Lung (tissue), 11 donors: ENCODE measurements at regions not wholly inside any gene's neighbourhood (a gene's known extent, or its start where the extent isn't known, plus 50 kb on each side); places are given as distances from the start of the nearest gene placed in this dataset.

Experiments
- ATAC-seq: fragments of 200-7000 bp; cut with Tn5 transposase; one replicate; pipeline ENCODE4 v1.9.1; 2020; ENCODE audit warnings: moderate number of reproducible peaks; ENCODE audit not compliant: insufficient read depth, low FRiP score
- DNase-seq, 3 donors: peaks; one replicate each; pipeline ENCODE4 v3.0.0-alpha.2; 2013 to 2017
- H3K27ac ChIP-seq, 2 donors: one replicate each; pipeline ENCODE4 v1.5.1; 2013; ENCODE audit warnings: mild to moderate bottlenecking in 2 of 2, moderate library complexity in 2 of 2, control low read depth in 1 of 2, inconsistent platforms in 1 of 2, low read depth in 1 of 2, low read length in 1 of 2
- H3K27me3 ChIP-seq, 3 donors: one replicate each; pipeline ENCODE4 v1.5.1; 2013; ENCODE audit warnings: low read length in 2 of 3; ENCODE audit not compliant: control insufficient read depth in 3 of 3, insufficient read depth in 3 of 3
- H3K36me3 ChIP-seq, 4 donors: one replicate each; pipeline ENCODE4 v1.5.1; 2013; ENCODE audit warnings: low read length in 4 of 4, mild to moderate bottlenecking in 1 of 4, moderate library complexity in 1 of 4; ENCODE audit not compliant: control insufficient read depth in 4 of 4, insufficient read depth in 4 of 4
- H3K4me1 ChIP-seq, 5 donors: one replicate each; pipeline ENCODE4 v1.5.1; 2013; ENCODE audit warnings: low read length in 5 of 5, mild to moderate bottlenecking in 2 of 5, moderate library complexity in 1 of 5; ENCODE audit not compliant: control insufficient read depth in 5 of 5, insufficient read depth in 5 of 5
- H3K4me3 ChIP-seq: one replicate; pipeline ENCODE4 v1.5.1; 2013; ENCODE audit warnings: mild to moderate bottlenecking, control low read depth, moderate library complexity
- H3K9ac ChIP-seq, 2 donors: one replicate each; pipeline ENCODE4 v1.5.1; 2013; ENCODE audit warnings: low read length in 2 of 2, control low read depth in 1 of 2; ENCODE audit not compliant: insufficient read depth in 1 of 2
- H3K9me3 ChIP-seq, 4 donors: one replicate each; pipeline ENCODE4 v1.5.1; 2013; ENCODE audit warnings: low read length in 3 of 4, mild to moderate bottlenecking in 1 of 4, moderate library complexity in 1 of 4; ENCODE audit not compliant: control insufficient read depth in 4 of 4, insufficient read depth in 3 of 4
- WGBS, 2 donors: extraction: QIAGEN DNeasy Blood & Tissue Kit; methylation state at CpG; one replicate each; pipeline ENCODE4 v1.1.7; 2013; 5-methylcytosine and 5-hydroxymethylcytosine counted together
- TF ChIP-seq, protein P1 (sequence below): IDR thresholded peaks from 2 replicates; pipeline ENCODE4 v1.5.1; 2012; ENCODE audit warnings: mild to moderate bottlenecking; ENCODE audit errors: control extremely low read depth, extremely low read depth
- donor health status: control.
- donor health status: control.
- donor health status: Bipolar disorder and iron deficiency.
- donor health status: healthy.
- donor health status: DM: yes; HTN: yes; CAD: no.

DNA sequence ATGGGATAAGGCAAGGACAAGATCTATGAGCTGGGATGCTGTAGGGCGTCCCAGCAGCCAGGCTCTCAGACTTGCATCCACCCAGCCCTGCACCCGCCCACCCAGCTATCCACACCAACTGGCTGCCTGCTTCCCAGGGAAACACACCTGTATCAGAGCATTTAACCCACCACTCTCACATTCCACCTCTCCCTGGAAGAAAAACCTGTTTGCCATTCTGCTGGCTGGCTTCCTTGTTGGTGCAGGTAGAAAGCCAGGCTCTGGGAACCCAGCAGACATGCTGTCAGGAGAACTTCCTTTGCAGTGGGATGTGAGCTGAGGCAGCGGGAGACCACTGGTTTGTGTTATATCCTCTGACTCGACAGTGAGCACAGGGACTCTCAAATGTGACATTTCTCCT is 67.0 kb downstream of the FAM241B start:
- ATAC-seq, result no peak
- H3K27me3 ChIP-seq, result no peaks in the 10 kb centered on the region
- no peaks in the 10 kb centered on the region for H3K36me3 ChIP-seq
- TF ChIP-seq, protein P1, sequence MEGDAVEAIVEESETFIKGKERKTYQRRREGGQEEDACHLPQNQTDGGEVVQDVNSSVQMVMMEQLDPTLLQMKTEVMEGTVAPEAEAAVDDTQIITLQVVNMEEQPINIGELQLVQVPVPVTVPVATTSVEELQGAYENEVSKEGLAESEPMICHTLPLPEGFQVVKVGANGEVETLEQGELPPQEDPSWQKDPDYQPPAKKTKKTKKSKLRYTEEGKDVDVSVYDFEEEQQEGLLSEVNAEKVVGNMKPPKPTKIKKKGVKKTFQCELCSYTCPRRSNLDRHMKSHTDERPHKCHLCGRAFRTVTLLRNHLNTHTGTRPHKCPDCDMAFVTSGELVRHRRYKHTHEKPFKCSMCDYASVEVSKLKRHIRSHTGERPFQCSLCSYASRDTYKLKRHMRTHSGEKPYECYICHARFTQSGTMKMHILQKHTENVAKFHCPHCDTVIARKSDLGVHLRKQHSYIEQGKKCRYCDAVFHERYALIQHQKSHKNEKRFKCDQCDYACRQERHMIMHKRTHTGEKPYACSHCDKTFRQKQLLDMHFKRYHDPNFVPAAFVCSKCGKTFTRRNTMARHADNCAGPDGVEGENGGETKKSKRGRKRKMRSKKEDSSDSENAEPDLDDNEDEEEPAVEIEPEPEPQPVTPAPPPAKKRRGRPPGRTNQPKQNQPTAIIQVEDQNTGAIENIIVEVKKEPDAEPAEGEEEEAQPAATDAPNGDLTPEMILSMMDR, result no peak
- H3K4me3 ChIP-seq, result no peak overlapping the region
- peaks cover 0 to 3% (median 0%) of the 10 kb centered on the region in 5 donors for H3K4me1 ChIP-seq
- no peak for DNase-seq
- H3K27ac ChIP-seq, result no peak overlapping the region
- 67 to 73% methylated on average over 4 of the region's 4 CpGs for WGBS, 2 donors
- no peaks in the 10 kb centered on the region for H3K9me3 ChIP-seq
- no peak overlapping the region for H3K9ac ChIP-seq

- 57 to 81% methylated on average over 3 of the region's 3 CpGs for WGBS, 2 donors
- H3K4me3 ChIP-seq, result no peak overlapping the region
- H3K9ac ChIP-seq, result no peak overlapping the region
- H3K27ac ChIP-seq, result no peak overlapping the region
- H3K4me1 ChIP-seq, result no peaks in the 10 kb centered on the region
- peaks cover 0 to 10% (median 0%) of the 10 kb centered on the region in 4 donors for H3K9me3 ChIP-seq
- ATAC-seq (no peak), DNase-seq (no peak)
- H3K27me3 ChIP-seq, result no peaks in the 10 kb centered on the region
- H3K36me3 ChIP-seq, result no peaks in the 10 kb centered on the region
- TF ChIP-seq, protein P1, result no peak
Measured at GRCh38 chr10:69703256-69703655, 73.2 kb downstream of the FAM241B start.

GRCh38 chr10:69703766-69704630 is 74.0 kb downstream of the FAM241B start:
- TF ChIP-seq, protein P1, result no peak
- Histone ChIP-seq H3K9me3 (peaks cover 0 to 15% (median 0%) of the 10 kb centered on the region in 4 donors), H3K36me3 (no peaks in the 10 kb centered on the region), H3K4me3 (no peak overlapping the region), H3K27me3 (no peaks in the 10 kb centered on the region), H3K9ac (no peak overlapping the region), H3K27ac (peak overlapping the region in 1 of 2 donors; percentile 59), H3K4me1 (no peaks in the 10 kb centered on the region)
- ATAC-seq (peak; percentile 53), DNase-seq (peak in 1 of 3 donors; percentile 19)
- WGBS, 2 donors, result 49 to 66% methylated on average over 7 of the region's 7 CpGs
